Tibial artery (tissue), 4 donors: ENCODE measurements at regions not wholly inside any gene's neighbourhood (a gene's known extent, or its start where the extent isn't known, plus 50 kb on each side); places are given as distances from the start of the nearest gene placed in this dataset.

Source experiments
- DNase-seq, 2 donors: peaks; one replicate each; pipeline ENCODE4 v3.0.0-alpha.2; 2019
- H3K27ac ChIP-seq, 2 donors: fragments of 200-600 bp; sonication (generic) in 1 of 2; 1 replicate in 1 of 2; 2 replicates in 1 of 2; pipeline ENCODE4 v1.5.1; 2018 to 2019; ENCODE audit warnings: mild to moderate bottlenecking in 1 of 2
- H3K27me3 ChIP-seq, 2 donors: fragments of 200-600 bp; sonication (generic) in 1 of 2; one replicate each; pipeline versions ENCODE4 v1.5.1 to v1.6.0; 2016 to 2019
- H3K36me3 ChIP-seq, 3 donors: fragments of 200-600 bp; sonication (generic) in 2 of 3; one replicate each; pipeline ENCODE4 v1.5.1; 2016 to 2019; ENCODE audit warnings: mild to moderate bottlenecking in 2 of 3
- H3K4me1 ChIP-seq, 4 donors: fragments of 200-600 bp; sonication (generic) in 2 of 4; 1 replicate in 3 of 4; 2 replicates in 1 of 4; pipeline ENCODE4 v1.5.1; 2016 to 2019
- H3K4me3 ChIP-seq, 2 donors: fragments of 200-600 bp; sonication (generic) in 1 of 2; 1 replicate in 1 of 2; 2 replicates in 1 of 2; pipeline ENCODE4 v1.5.1; 2018 to 2019; ENCODE audit warnings: mild to moderate bottlenecking in 2 of 2
- H3K9me3 ChIP-seq, 3 donors: fragments of 200-600 bp; sonication (generic) in 1 of 3; one replicate each; pipeline ENCODE4 v1.5.1; 2016 to 2019
- intact Hi-C: fragments of 100-400 bp; cut with DNase I; formaldehyde crosslinking; loops from one replicate; pipeline ENCODE4 v1.15.0; 2023; ENCODE audit warnings: low total_unique reads
- TF ChIP-seq, protein P1 (sequence below), 2 experiments: fragments of 200-600 bp in 1 of 2; fragments of 450-650 bp in 1 of 2; IDR thresholded peaks; one replicate each; pipeline ENCODE4 v1.5.1; 2017 to 2019; ENCODE audit warnings: antibody characterized with exemption in 2 of 2, mild to moderate bottlenecking in 1 of 2, moderate library complexity in 1 of 2

DNA sequence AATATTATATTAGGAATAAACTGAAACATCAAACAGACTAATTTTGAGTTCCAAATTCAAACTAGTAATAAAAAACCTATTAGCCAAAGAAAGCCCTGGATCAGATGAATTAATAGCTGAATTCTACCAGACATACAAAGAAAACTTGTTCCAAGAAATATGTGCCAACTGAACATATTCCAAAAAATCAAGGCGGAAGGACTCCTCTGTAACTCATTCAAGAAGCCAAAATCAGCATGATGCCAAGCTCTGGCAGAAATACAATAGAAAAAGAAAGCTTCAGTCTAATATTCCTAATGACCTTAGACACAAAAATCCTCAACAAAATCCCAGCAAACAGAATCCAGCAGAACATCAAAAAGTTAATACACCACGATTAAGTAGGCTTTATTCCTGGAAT, 619.1 kb upstream of the COX7C start:
- intact Hi-C loops = no loop called here
- Histone ChIP-seq H3K27ac (no peak overlapping the region), H3K9me3 (no peaks in the 10 kb centered on the region), H3K27me3 (no peaks in the 10 kb centered on the region), H3K36me3 (no peaks in the 10 kb centered on the region), H3K4me3 (no peak overlapping the region), H3K4me1 (no peaks in the 10 kb centered on the region)
- TF ChIP-seq, protein P1, sequence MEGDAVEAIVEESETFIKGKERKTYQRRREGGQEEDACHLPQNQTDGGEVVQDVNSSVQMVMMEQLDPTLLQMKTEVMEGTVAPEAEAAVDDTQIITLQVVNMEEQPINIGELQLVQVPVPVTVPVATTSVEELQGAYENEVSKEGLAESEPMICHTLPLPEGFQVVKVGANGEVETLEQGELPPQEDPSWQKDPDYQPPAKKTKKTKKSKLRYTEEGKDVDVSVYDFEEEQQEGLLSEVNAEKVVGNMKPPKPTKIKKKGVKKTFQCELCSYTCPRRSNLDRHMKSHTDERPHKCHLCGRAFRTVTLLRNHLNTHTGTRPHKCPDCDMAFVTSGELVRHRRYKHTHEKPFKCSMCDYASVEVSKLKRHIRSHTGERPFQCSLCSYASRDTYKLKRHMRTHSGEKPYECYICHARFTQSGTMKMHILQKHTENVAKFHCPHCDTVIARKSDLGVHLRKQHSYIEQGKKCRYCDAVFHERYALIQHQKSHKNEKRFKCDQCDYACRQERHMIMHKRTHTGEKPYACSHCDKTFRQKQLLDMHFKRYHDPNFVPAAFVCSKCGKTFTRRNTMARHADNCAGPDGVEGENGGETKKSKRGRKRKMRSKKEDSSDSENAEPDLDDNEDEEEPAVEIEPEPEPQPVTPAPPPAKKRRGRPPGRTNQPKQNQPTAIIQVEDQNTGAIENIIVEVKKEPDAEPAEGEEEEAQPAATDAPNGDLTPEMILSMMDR (IDR thresholded peaks at IDR 0.05) = no peak
- no peak for DNase-seq

DNA sequence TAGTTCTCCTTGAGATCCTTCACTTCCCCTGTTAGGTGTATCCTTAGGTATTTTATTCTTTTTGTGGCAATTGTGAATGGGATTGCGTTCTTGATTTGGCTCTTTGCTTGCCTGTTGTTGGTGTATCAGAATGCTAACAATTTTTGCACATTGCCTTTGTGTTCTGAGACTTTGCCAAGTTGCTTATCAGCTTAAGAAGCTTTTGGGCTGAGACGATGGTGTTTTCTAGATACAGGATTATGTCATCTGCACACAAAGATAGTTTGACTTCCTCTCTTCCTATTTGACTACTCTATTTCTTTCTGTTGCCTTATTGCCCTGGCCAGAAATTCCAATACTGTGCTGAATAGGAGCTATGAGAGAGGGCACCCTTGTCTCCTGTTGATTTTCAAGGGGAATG, 609.4 kb upstream of the COX7C start:
- no peak overlapping the region for H3K4me3 ChIP-seq
- no peaks in the 10 kb centered on the region for H3K4me1 ChIP-seq
- no peaks in the 10 kb centered on the region for H3K27me3 ChIP-seq
- no peaks in the 10 kb centered on the region for H3K9me3 ChIP-seq
- H3K36me3 ChIP-seq = no peaks in the 10 kb centered on the region
- TF ChIP-seq, protein P1 (IDR thresholded peaks at IDR 0.05) = no peak
- DNase-seq = no peak
- intact Hi-C loops = no loop called here
- no peak overlapping the region for H3K27ac ChIP-seq

DNA sequence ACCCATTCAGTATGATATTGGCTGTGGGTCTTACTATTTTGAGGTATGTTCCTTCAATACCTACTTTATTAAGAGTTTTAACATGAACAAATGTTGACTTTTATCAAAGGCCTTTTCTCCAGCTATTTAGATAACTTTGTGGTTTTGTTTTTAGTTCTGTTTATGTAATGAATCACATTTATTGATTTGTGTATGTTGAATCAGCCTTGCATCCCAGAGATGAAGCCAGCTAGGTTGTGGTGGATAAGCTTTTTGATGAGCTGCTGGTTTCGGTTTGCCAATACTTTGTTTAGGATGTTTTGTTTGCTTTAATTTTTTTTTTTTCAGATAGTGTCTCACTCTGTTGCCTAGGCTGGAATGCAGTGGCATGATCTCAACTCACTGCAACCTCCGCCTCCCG, 609.0 kb upstream of the COX7C start:
- Histone ChIP-seq H3K27ac (no peak overlapping the region), H3K9me3 (no peaks in the 10 kb centered on the region), H3K4me3 (no peak overlapping the region), H3K4me1 (no peaks in the 10 kb centered on the region), H3K36me3 (no peaks in the 10 kb centered on the region), H3K27me3 (no peaks in the 10 kb centered on the region)
- intact Hi-C loops = no loop called here
- DNase-seq = no peak
- TF ChIP-seq, protein P1 (IDR thresholded peaks at IDR 0.05) = no peak

DNA sequence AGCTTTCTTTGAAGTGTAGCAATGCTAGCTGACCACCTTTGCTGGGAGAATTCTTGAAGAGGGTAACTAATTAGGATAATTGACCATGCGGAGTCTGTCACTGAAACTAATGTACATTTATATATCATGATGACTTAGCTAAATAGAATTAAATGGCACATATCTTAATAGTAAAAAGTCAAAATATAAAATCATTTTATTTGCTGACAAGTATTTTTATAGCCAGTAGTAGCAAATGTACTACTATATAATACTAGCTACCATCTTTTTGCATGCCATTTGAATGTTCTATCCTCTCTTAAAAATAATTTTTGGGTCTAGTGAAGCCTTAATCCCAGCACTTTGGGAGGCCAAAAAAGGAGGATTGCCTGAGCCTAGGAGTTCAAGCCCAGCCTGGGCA, 605.8 kb upstream of the COX7C start:
- no peaks in the 10 kb centered on the region for H3K27me3 ChIP-seq
- H3K4me1 ChIP-seq = no peaks in the 10 kb centered on the region
- intact Hi-C loops = no loop called here
- no peak overlapping the region for H3K4me3 ChIP-seq
- no peak for DNase-seq
- H3K9me3 ChIP-seq = no peaks in the 10 kb centered on the region
- no peak overlapping the region for H3K27ac ChIP-seq
- TF ChIP-seq, protein P1 (IDR thresholded peaks at IDR 0.05) = no peak
- no peaks in the 10 kb centered on the region for H3K36me3 ChIP-seq

DNA sequence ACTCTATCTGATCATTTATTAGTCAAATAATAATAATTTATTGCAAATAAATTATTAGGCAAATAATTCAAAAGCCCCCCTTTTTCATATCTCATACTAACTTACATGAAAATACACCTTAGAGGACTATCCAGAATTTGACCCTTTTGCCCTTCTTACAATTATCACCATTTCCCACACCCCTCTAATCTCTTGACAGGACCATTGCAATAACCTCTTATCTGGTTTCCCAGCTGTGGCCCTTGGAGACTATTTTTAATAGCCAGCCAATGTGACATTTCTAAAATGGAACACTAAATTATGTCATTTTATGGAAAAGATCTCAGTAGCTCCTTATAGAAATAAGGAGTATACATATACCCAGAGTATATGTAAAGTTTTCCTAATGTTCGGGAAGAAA, 588.4 kb upstream of the COX7C start:
- intact Hi-C loops = no loop called here
- no peaks in the 10 kb centered on the region for H3K9me3 ChIP-seq
- DNase-seq = no peak
- H3K4me3 ChIP-seq = no peak overlapping the region
- H3K4me1 ChIP-seq = no peaks in the 10 kb centered on the region
- no peaks in the 10 kb centered on the region for H3K27me3 ChIP-seq
- no peaks in the 10 kb centered on the region for H3K36me3 ChIP-seq
- TF ChIP-seq, protein P1 (IDR thresholded peaks at IDR 0.05) = no peak
- no peak overlapping the region for H3K27ac ChIP-seq

DNA sequence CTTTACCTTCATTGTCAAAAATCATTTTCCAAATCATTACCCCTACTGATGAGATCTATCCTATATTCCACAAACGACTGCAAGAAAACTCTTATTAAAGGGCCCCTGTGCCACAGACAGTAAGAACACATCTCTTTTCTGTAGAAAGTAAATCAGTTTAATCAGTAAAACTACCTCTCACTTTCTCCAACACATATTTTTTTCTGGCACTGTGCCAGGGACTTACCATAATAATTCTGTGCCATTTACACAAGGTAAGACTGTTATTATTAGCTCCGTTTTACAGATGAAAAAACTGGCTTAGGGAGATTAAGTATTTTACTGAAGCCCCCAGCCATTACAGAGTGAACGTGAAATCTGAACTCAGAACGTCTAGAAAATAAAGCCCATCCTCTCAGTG, 587.0 kb upstream of the COX7C start:
- DNase-seq = no peak
- TF ChIP-seq, protein P1 (IDR thresholded peaks at IDR 0.05) = no peak
- intact Hi-C loops = no loop called here

More for the DNA sequence above, 587.0 kb upstream of the COX7C start:
- Histone ChIP-seq H3K4me1 (no peaks in the 10 kb centered on the region), H3K36me3 (no peaks in the 10 kb centered on the region), H3K27me3 (no peaks in the 10 kb centered on the region), H3K9me3 (no peaks in the 10 kb centered on the region), H3K4me3 (no peak overlapping the region), H3K27ac (no peak overlapping the region)
